IMR-90 (cell line): ENCODE measurements at regions not wholly inside any gene's neighbourhood (a gene's known extent, or its start where the extent isn't known, plus 50 kb on each side); places are given as distances from the start of the nearest gene placed in this dataset.
"Not testable (repeated sequence)": the region's sequence is repeated elsewhere in the genome, so short reads cannot be mapped to it uniquely, and the experiment has no call there.

Experiments used
- ATAC-seq: fragments of 200-7000 bp; cut with Tn5 transposase; 2 replicates; pipeline ENCODE4 v1.9.1; 2020; ENCODE audit warnings: low read depth, mild to moderate bottlenecking, moderate library complexity
- BruUV-seq: library from RNA; stranded (reverse); fragments of 400-500 nt; replicated peaks from 2 replicates; lab custom pipeline; 2021; lab: Mats Ljungman, UMichigan
- CTCF ChIA-PET: fragments of 300-600 bp; formaldehyde crosslinking; extraction: SDS; loops from one replicate; lab custom pipeline; 2021; ENCODE audit warnings: antibody characterized with exemption; lab: Yijun Ruan, JAX
- POLR2A ChIA-PET: fragments of 300-600 bp; sonication (Branson Sonifier 250); formaldehyde crosslinking; loops from one replicate; lab custom pipeline; 2022; ENCODE audit warnings: antibody characterized with exemption; ENCODE audit not compliant: unreplicated experiment; lab: Charles Lee
- DNase-seq: peaks from one replicate; pipeline ENCODE4 v3.0.0; 2013
- H2AFZ ChIP-seq: replicated peaks from 2 replicates; pipeline ENCODE3; 2013; ENCODE audit warnings: low read length, mild to moderate bottlenecking; ENCODE audit not compliant: poor library complexity
- H2AK5ac ChIP-seq: 2 replicates; pipeline ENCODE4 v1.6.1; 2013; ENCODE audit warnings: low read depth, low read length, inconsistent platforms
- H2AK9ac ChIP-seq: replicated peaks from 2 replicates; pipeline ENCODE3; 2013; ENCODE audit warnings: mild to moderate bottlenecking, low read depth, low read length, moderate library complexity; ENCODE audit not compliant: poor library complexity
- H2BK120ac ChIP-seq: 2 replicates; pipeline ENCODE4 v1.6.1; 2013; ENCODE audit warnings: low read depth, low read length, inconsistent platforms
- H2BK15ac ChIP-seq: 3 replicates; pipeline ENCODE4 v1.6.1; 2013; ENCODE audit warnings: low read depth, low read length, inconsistent platforms
- H2BK20ac ChIP-seq: 2 replicates; pipeline ENCODE4 v1.6.1; 2013; ENCODE audit warnings: low read depth, mild to moderate bottlenecking, inconsistent platforms, low read length, moderate library complexity
- H2BK5ac ChIP-seq: 2 replicates; pipeline ENCODE4 v1.6.1; 2013; ENCODE audit warnings: mild to moderate bottlenecking, low read depth, low read length, inconsistent platforms; ENCODE audit not compliant: poor library complexity, severe bottlenecking
- H3K14ac ChIP-seq: replicated peaks from 2 replicates; pipeline ENCODE4 v1.6.1; 2013; ENCODE audit warnings: low read depth, low read length, inconsistent platforms
- H3K18ac ChIP-seq: 2 replicates; pipeline ENCODE4 v1.6.1; 2013; ENCODE audit warnings: low read depth, low read length, control low read depth
- H3K23ac ChIP-seq: 2 replicates; pipeline ENCODE4 v1.6.1; 2013; ENCODE audit warnings: low read depth, low read length, inconsistent platforms
- H3K27ac ChIP-seq: 2 replicates; pipeline ENCODE4 v1.5.1; 2013; ENCODE audit warnings: mild to moderate bottlenecking, control low read depth, low read length; ENCODE audit not compliant: insufficient read depth
- H3K27me3 ChIP-seq: 2 replicates; pipeline ENCODE4 v1.6.1; 2013; ENCODE audit warnings: low read length; ENCODE audit not compliant: control insufficient read depth, insufficient read depth
- H3K36me3 ChIP-seq: 2 replicates; pipeline ENCODE4 v1.6.1; 2013; ENCODE audit warnings: low read length, mixed read lengths; ENCODE audit not compliant: control insufficient read depth, insufficient read depth
- H3K4ac ChIP-seq: 2 replicates; pipeline ENCODE4 v1.6.1; 2013; ENCODE audit warnings: low read depth, low read length, inconsistent platforms
- H3K4me1 ChIP-seq: 2 replicates; pipeline ENCODE4 v1.6.1; 2013; ENCODE audit warnings: low read length, mixed read lengths; ENCODE audit not compliant: control insufficient read depth, insufficient read depth
- H3K4me2 ChIP-seq: 2 replicates; pipeline ENCODE4 v1.6.1; 2013; ENCODE audit warnings: low read depth, mild to moderate bottlenecking, control low read depth, low read length, moderate library complexity
- H3K4me3 ChIP-seq: 2 replicates; pipeline ENCODE4 v1.5.1; 2013; ENCODE audit warnings: low read depth, mild to moderate bottlenecking, control low read depth, low read length, moderate library complexity; ENCODE audit not compliant: insufficient read depth
- H3K56ac ChIP-seq: 2 replicates; pipeline ENCODE4 v1.6.1; 2013; ENCODE audit warnings: low read length, inconsistent platforms; ENCODE audit not compliant: insufficient read depth; ENCODE audit errors: extremely low read depth
- H3K79me1 ChIP-seq, 2 experiments: 2 replicates each; pipeline ENCODE4 v1.6.1; 2013; ENCODE audit warnings: low read length in 2 of 2, inconsistent platforms in 1 of 2, low read depth in 1 of 2
- H3K9ac ChIP-seq: 2 replicates; pipeline ENCODE4 v1.6.1; 2013; ENCODE audit warnings: low read depth, low read length, control low read depth
- H3K9me1 ChIP-seq: 2 replicates; pipeline ENCODE4 v1.6.1; 2013; ENCODE audit warnings: low read length, inconsistent platforms; ENCODE audit not compliant: insufficient read depth
- H3K9me3 ChIP-seq: 2 replicates; pipeline ENCODE4 v1.6.1; 2013; ENCODE audit warnings: low read length; ENCODE audit not compliant: control insufficient read depth, insufficient read depth
- H4K20me1 ChIP-seq: 2 replicates; pipeline ENCODE4 v1.6.1; 2013; ENCODE audit warnings: low read length, inconsistent platforms; ENCODE audit not compliant: insufficient read depth
- H4K5ac ChIP-seq: 2 replicates; pipeline ENCODE4 v1.6.1; 2013; ENCODE audit warnings: mild to moderate bottlenecking, low read depth, low read length, control low read depth
- H4K8ac ChIP-seq, 2 experiments: 2 replicates each; pipeline ENCODE4 v1.6.1; 2013; ENCODE audit warnings: low read depth in 2 of 2, low read length in 2 of 2, control low read depth in 1 of 2, inconsistent platforms in 1 of 2
- H4K91ac ChIP-seq: 2 replicates; pipeline ENCODE4 v1.6.1; 2013; ENCODE audit warnings: low read depth, low read length, inconsistent platforms; ENCODE audit not compliant: insufficient read depth
- WGBS, 2 experiments: methylation state at CpG; one replicate each; pipeline versions ENCODE4 v1.1.5 to v1.1.7; 2013; ENCODE audit warnings: missing lambda C conversion rate in 2 of 2; ENCODE audit not compliant: insufficient read length in 1 of 2; ENCODE audit errors: extremely low coverage in 2 of 2; 5-methylcytosine and 5-hydroxymethylcytosine counted together
- dilution Hi-C: fragments of 300-500 bp; cut with HindIII; formaldehyde crosslinking; loops from one replicate; pipeline ENCODE4 v1.14.3; 2018; ENCODE audit warnings: low sequenced_read_pairs; ENCODE audit not compliant: unreplicated experiment
- in situ Hi-C: fragments of 300-500 bp; cut with MboI; formaldehyde crosslinking; loops from 3 replicates; pipeline ENCODE4 v1.14.3; 2019; ENCODE audit warnings: low sequenced_read_pairs, inconsistent platforms, mixed read lengths
- intact Hi-C: fragments of 100-400 bp; cut with micrococcal nuclease; formaldehyde crosslinking; loops from 2 replicates; pipeline ENCODE4 v1.10.0; 2022

- H2BK120ac ChIP-seq, BruUV-seq, H3K36me3 ChIP-seq, H3K27me3 ChIP-seq, in situ Hi-C loops, H3K18ac ChIP-seq, H3K9me1 ChIP-seq, H3K56ac ChIP-seq, H3K79me1 ChIP-seq, H2AK9ac ChIP-seq, H3K4ac ChIP-seq, dilution Hi-C loops, H3K9me3 ChIP-seq, H4K20me1 ChIP-seq, H2BK5ac ChIP-seq, intact Hi-C loops, H3K4me1 ChIP-seq, H4K8ac ChIP-seq, POLR2A ChIA-PET, H3K23ac ChIP-seq, H2AFZ ChIP-seq, CTCF ChIA-PET, H2BK20ac ChIP-seq, ATAC-seq, H2BK15ac ChIP-seq, H4K91ac ChIP-seq, H4K5ac ChIP-seq, H3K27ac ChIP-seq, H3K9ac ChIP-seq, H3K4me3 ChIP-seq, DNase-seq, H3K4me2 ChIP-seq, H2AK5ac ChIP-seq, H3K14ac ChIP-seq: not testable (repeated sequence)
- WGBS, 2 experiments = no CpG with 5 or more reads among the region's 9 CpGs
These were observed 106.0 kb upstream of the THOC3 start for GRCh38 chr5:176073996-176074571.

- H3K9me3 ChIP-seq, H4K8ac ChIP-seq, H3K14ac ChIP-seq, H2BK20ac ChIP-seq, H3K36me3 ChIP-seq, H2AK5ac ChIP-seq, H4K91ac ChIP-seq, H2BK15ac ChIP-seq, H3K4me1 ChIP-seq, ATAC-seq, H3K79me1 ChIP-seq, H2AFZ ChIP-seq, H3K4ac ChIP-seq, H3K56ac ChIP-seq, H2AK9ac ChIP-seq, H3K4me2 ChIP-seq, H3K27ac ChIP-seq, dilution Hi-C loops, intact Hi-C loops, H3K4me3 ChIP-seq, BruUV-seq, H3K27me3 ChIP-seq, POLR2A ChIA-PET, H4K5ac ChIP-seq, H2BK120ac ChIP-seq, H4K20me1 ChIP-seq, H3K9me1 ChIP-seq, DNase-seq, H3K23ac ChIP-seq, H3K9ac ChIP-seq, H3K18ac ChIP-seq, in situ Hi-C loops, H2BK5ac ChIP-seq, CTCF ChIA-PET: not testable (repeated sequence)
- WGBS, 2 experiments = no CpG with 5 or more reads among the region's 9 CpGs
These were observed 115.6 kb upstream of the THOC3 start for GRCh38 chr5:176083717-176084116.
